Brain microvascular endothelial cell (primary cell): ENCODE measurements at regions not wholly inside any gene's neighbourhood (a gene's known extent, or its start where the extent isn't known, plus 50 kb on each side); places are given as distances from the start of the nearest gene placed in this dataset.

Experiments used
- DNase-seq: peaks from one replicate; pipeline ENCODE4 v3.0.0-alpha.2; 2020
- H3K27ac ChIP-seq: fragments of 250-450 bp; sonication (Bioruptor Pico); 2 replicates; pipeline ENCODE4 v1.5.1; 2020; ENCODE audit warnings: mild to moderate bottlenecking, moderate library complexity
- H3K27me3 ChIP-seq: fragments of 250-450 bp; sonication (Bioruptor Pico); replicated peaks from 2 replicates; pipeline ENCODE4 v1.5.1; 2020; ENCODE audit warnings: mild to moderate bottlenecking
- H3K36me3 ChIP-seq: fragments of 250-450 bp; sonication (Bioruptor Pico); replicated peaks from 2 replicates; pipeline ENCODE4 v1.5.1; 2020; ENCODE audit warnings: mild to moderate bottlenecking
- H3K4me3 ChIP-seq: 2 replicates; pipeline ENCODE4 v1.5.1; 2011; ENCODE audit warnings: low read depth, mild to moderate bottlenecking, control low read depth, low read length, moderate library complexity
- in situ Hi-C: cut with HindIII; loops from 2 replicates; pipeline ENCODE4 v1.10.0; 2017; ENCODE audit warnings: low sequenced_read_pairs, low pct_ligation_motif_present
- TF ChIP-seq, protein P1 (sequence below): IDR thresholded peaks from 2 replicates; pipeline ENCODE4 v1.5.1; 2011; ENCODE audit warnings: low read depth, mild to moderate bottlenecking, moderate library complexity, low read length, control low read depth, inconsistent platforms; ENCODE audit errors: missing control alignments

- H3K27ac ChIP-seq, result peak overlapping the region; percentile 61
- in situ Hi-C loops, result loop anchor here (25.0 kb wide), 1 partner anchor 95 kb away; the partner anchor contains the start of gene WIPF1
- peak overlapping the region; percentile 80 for H3K4me3 ChIP-seq
- H3K27me3 ChIP-seq, result no peaks in the 10 kb centered on the region
- no peaks in the 10 kb centered on the region for H3K36me3 ChIP-seq
- DNase-seq, result peak; percentile 29
- TF ChIP-seq, protein P1, sequence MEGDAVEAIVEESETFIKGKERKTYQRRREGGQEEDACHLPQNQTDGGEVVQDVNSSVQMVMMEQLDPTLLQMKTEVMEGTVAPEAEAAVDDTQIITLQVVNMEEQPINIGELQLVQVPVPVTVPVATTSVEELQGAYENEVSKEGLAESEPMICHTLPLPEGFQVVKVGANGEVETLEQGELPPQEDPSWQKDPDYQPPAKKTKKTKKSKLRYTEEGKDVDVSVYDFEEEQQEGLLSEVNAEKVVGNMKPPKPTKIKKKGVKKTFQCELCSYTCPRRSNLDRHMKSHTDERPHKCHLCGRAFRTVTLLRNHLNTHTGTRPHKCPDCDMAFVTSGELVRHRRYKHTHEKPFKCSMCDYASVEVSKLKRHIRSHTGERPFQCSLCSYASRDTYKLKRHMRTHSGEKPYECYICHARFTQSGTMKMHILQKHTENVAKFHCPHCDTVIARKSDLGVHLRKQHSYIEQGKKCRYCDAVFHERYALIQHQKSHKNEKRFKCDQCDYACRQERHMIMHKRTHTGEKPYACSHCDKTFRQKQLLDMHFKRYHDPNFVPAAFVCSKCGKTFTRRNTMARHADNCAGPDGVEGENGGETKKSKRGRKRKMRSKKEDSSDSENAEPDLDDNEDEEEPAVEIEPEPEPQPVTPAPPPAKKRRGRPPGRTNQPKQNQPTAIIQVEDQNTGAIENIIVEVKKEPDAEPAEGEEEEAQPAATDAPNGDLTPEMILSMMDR, result no peak
Measured at GRCh38 chr2:174682578-174683391, 81.5 kb downstream of the CHRNA1 start.

GRCh38 chr2:174682007-174682577, 82.2 kb downstream of the CHRNA1 start:
- H3K27ac ChIP-seq, result peak overlapping the region; percentile 61
- H3K4me3 ChIP-seq, result peak overlapping the region; percentile 80
- peak; percentile 26 for DNase-seq
- H3K27me3 ChIP-seq, result no peaks in the 10 kb centered on the region
- H3K36me3 ChIP-seq, result no peaks in the 10 kb centered on the region
- TF ChIP-seq, protein P1, result no peak
- in situ Hi-C loops, result loop anchor here (25.0 kb wide), 1 partner anchor 95 kb away; the partner anchor contains the start of gene WIPF1

DNA sequence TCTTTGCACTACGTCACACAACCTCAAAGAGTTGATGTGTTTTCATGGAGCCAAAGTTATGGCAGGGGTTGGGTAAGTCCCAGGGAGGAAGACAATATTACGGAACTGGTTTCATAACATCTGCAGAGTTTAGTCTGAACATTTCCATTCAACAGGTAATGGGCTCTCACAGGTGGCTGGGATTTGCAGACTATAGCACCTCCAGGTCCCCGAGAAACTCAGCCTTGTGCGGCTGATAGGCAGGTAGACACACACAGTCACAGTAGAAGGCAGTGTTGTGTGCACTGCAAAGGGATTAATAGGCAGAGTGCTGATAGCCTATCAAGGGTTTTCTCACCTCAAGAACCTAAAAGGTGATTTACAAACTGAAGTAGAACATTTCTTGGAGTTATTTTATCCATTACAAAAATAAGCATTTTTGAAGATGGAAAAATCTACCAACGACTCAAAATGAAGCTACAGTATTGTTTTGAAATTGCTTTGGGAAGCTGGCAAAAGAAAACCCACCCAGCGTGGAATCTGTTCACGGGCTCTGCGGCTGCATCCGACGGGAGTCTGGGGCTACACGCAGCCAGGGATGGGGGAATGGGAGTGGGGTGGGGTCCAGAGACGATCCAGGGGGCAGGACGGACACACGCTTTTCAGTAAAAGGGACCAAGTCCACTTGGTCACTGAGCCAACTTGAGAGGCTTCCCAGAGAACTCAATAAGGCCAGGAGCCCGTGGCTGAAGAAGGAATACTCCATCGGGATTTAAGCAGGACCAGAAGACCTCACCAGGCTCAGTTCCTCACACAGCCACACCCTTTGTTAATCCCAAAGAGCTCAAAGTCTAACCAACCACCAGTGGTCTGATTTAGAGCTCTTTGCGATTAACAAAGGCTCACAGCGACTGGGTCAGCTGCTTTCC, 82.9 kb downstream of the CHRNA1 start:
- no peaks in the 10 kb centered on the region for H3K36me3 ChIP-seq
- in situ Hi-C loops, result loop anchor here (25.0 kb wide), 1 partner anchor 94 kb away; the partner anchor contains the start of gene WIPF1
- no peaks in the 10 kb centered on the region for H3K27me3 ChIP-seq
- H3K27ac ChIP-seq, result peak overlapping the region; percentile 61
- H3K4me3 ChIP-seq, result peak overlapping the region; percentile 80
- TF ChIP-seq, protein P1, result no peak
- no peak for DNase-seq

GRCh38 chr2:174680221-174680620, 82.6 kb upstream of the WIPF1 start:
- H3K27me3 ChIP-seq, result no peaks in the 10 kb centered on the region
- no peaks in the 10 kb centered on the region for H3K36me3 ChIP-seq
- H3K4me3 ChIP-seq, result no peak overlapping the region
- no peak overlapping the region for H3K27ac ChIP-seq
- in situ Hi-C loops, result loop anchor here (25.0 kb wide), 1 partner anchor 93 kb away; the partner anchor contains the start of gene WIPF1
- no peak for DNase-seq
- TF ChIP-seq, protein P1, result no peak

GRCh38 chr2:174678395-174678794, 80.8 kb upstream of the WIPF1 start:
- no peak overlapping the region for H3K27ac ChIP-seq
- in situ Hi-C loops, result loop anchor here (25.0 kb wide), 1 partner anchor 91 kb away; the partner anchor contains the start of gene WIPF1
- H3K4me3 ChIP-seq, result no peak overlapping the region
- no peaks in the 10 kb centered on the region for H3K36me3 ChIP-seq
- no peak for DNase-seq
- no peaks in the 10 kb centered on the region for H3K27me3 ChIP-seq
- TF ChIP-seq, protein P1, result no peak
